GM12892 (cell line): ENCODE measurements at regions not wholly inside any gene's neighbourhood (a gene's known extent, or its start where the extent isn't known, plus 50 kb on each side); places are given as distances from the start of the nearest gene placed in this dataset.

ENCODE experiments used
- DNase-seq: peaks from one replicate; pipeline ENCODE4 v3.0.0; 2011; ENCODE audit not compliant: insufficient read length
- FAIRE-seq: peaks from 2 replicates; lab custom pipeline; 2011; peaks lifted over from hg19 to GRCh38; lab: Jason Lieb, UNC
- POLR2A ChIP-seq: IDR thresholded peaks from 2 replicates; pipeline ENCODE4 v1.6.1; 2011; ENCODE audit warnings: low read depth, low read length, control low read depth
- POLR2AphosphoS5 ChIP-seq: IDR thresholded peaks from 2 replicates; pipeline ENCODE4 v1.6.1; 2011; ENCODE audit warnings: low read depth, low read length, control low read depth
- TAF1 ChIP-seq: IDR thresholded peaks from 2 replicates; pipeline ENCODE4 v1.6.1; 2011; ENCODE audit warnings: low read depth, mild to moderate bottlenecking, control low read depth, low read length, borderline replicate concordance

DNA sequence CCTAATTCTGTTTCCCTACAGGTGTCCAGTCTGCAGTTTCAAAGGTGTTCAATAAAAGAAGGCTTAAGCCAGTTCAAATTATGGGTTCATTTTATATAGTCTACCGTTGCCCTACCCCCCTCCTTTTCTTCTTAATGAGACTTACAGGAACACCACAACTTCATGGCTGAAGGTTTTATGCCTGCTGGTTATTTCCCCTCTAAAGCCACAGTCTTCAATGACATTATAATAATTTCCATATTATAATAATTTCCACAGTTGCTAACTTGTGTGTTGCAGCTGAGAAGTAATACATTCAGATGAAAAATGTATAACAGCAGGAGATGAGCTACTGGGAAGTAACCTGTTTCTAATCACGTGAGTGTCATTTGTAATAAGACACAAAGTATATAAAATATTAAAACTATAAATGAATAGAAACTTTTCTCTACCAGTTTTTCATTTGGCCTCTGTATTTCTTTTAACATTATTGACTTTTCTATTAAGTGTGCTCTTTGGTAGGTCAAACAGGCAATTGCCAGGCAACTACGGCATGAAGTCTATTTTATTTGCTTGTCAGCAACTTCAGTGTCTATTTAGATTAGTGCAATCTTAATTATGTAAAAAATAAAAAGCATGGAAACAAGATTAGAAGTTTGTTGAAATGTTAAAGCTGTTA, 120.5 kb upstream of the HMHB1 start:
- no peak for FAIRE-seq

DNA sequence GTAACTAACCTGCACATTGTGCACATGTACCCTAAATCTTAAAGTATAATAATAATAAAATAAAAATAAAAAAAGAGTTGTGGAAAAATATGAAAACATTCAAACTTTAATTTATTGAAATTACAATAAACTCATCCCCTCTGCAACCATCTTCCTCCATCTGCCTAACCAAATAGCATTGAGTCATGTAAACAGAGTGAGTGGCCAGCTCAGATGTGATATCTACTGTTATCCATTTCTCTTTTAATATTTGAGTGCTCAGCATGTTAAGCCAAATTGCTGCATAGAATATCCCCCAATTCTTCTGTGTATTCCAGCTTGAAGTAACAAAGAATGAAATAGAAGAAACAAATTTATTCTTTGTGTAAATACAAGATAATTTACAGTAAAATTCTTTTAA, 124.4 kb upstream of the HMHB1 start:
- DNase-seq: no peak
- TF ChIP-seq POLR2A (no peak), TAF1 (no peak), POLR2AphosphoS5 (no peak)
- no peak for FAIRE-seq

More for the DNA sequence above, 120.5 kb upstream of the HMHB1 start:
- DNase-seq: no peak
- TF ChIP-seq POLR2A: no peak
- TF ChIP-seq POLR2AphosphoS5: no peak
- TF ChIP-seq TAF1: no peak

DNA sequence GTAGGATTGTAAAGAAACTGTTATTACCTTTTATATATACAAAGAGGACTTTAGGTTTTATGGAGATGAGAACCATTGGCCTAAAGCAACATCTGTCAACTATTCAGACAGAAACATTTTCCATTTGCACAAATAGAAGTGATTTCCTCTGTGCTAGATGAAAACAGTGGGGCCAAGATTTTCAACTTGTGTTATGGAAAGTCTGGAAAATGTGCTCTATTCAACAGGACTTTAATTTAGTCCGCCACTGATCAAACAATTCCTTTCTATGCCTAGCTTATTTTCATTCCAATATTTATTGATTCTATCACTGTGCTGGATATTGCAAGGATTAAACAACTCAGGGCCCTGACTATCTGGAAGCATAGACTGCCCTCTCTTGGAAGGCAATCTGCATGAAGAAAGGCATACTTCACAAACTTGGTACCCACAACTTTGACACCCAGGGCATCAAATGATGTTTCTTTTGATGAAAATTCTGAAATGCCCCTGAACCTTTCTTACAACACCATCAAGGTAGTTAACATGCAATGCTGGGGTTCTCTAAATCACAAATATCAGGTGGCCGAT, 126.6 kb upstream of the HMHB1 start:
- FAIRE-seq: no peak
- no peak for DNase-seq
- TF ChIP-seq POLR2A: no peak
- no peak for TF ChIP-seq TAF1
- TF ChIP-seq POLR2AphosphoS5: no peak

DNA sequence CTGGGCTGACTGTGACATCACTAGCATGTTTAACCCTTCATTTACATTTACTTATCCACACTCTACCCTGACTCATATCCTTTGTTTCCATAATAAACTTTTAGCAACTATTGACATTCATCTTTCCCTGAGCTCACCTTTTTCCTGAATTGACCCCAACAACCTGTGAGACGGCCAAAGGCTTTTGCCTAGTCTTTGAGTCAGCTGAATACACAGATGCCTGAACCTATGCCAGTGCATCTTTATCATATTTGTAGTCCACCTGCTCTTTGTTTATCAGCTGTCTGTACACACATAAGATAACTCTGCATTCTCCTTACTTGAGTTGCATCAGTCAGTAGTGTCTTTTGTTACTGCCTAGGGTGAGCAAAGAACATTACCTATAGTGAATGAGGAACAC, 128.5 kb upstream of the HMHB1 start:
- no peak for DNase-seq
- no peak for FAIRE-seq
- TF ChIP-seq POLR2AphosphoS5 (no peak), TAF1 (no peak), POLR2A (no peak)

DNA sequence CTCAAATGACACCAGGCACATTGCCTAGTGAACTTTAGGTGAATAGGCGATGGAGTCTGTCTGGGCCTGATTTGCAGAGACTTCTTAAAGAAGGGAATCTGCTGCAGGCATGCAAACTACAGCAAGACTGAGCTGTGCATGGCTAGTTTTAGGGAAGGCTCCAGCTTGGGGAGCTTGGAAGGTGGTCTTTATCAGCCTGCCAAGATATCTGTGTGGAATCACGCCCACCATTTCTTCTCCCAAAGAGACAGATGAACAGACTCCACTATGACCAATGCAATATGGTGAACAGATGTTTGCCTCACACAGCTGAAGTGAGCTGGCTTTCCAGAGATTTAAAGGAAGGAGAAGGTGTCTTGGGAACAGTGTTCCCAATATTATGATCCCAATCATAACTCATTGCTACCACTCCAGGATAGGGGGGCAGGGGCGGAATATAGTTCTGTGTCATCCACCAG, 129.0 kb upstream of the HMHB1 start:
- FAIRE-seq (no peak), DNase-seq (no peak)
- TF ChIP-seq TAF1 (no peak), POLR2AphosphoS5 (no peak), POLR2A (no peak)

DNA sequence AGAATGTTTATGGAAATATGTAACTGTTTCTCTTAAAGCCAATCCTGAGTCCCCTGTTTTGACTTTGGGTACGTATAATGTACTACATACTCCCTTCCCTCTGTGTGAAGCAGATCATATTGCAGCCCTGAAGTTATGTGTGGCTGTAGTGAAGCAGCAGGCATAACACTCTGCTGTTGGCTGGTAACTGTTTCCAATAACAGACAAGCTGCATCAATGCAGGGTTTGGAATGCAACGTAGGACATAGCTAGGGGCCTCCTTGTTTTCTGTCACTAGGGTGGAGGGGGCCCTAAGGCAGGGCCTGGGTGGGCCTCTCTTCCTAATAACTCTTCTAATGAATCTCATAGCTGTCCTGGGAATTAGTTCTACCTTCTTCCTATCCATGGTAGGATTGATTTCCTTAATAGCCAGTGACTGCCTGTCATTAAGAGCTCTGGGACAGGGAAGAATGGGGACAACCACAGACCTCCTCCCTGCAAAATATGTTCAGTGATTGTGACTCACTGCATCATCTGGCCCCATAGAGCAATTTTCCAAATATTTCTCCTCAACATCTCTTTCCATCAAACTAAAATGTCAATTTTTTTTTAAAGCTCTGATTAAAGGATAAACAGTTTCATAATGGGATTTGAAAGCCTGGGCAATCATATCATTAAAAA, 129.6 kb upstream of the HMHB1 start:
- DNase-seq: no peak
- FAIRE-seq: no peak
- TF ChIP-seq POLR2AphosphoS5 (no peak), POLR2A (no peak)

DNA sequence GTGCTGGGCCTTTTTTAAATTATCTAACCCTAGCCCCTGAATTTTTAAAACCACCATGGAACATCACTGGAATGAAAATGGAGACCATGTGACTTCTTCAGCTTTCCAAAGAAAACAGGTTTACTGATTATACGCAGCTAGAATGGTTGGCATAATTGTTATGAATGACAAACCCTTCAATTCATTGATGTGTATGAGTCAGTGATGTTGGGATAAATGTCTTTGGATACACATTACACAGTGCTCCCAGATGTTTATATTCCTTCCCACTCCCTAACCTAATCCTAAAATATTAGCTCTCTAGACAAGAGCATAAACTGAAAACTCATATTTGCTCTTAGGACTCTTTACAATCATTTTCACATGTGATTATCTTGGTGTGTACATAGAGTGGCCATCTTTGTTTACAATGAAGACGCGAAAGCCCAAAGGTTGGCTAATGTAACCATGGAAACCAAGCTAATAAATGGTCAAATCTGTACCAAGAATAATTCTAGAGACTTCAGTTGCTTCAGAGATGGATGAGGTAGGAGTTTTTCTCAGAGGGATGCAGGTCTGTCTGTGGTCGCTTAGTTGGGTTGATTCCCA, 131.2 kb upstream of the HMHB1 start:
- DNase-seq (no peak), FAIRE-seq (no peak)
- no peak for TF ChIP-seq POLR2AphosphoS5
- TF ChIP-seq POLR2A: no peak
- TF ChIP-seq TAF1: no peak

DNA sequence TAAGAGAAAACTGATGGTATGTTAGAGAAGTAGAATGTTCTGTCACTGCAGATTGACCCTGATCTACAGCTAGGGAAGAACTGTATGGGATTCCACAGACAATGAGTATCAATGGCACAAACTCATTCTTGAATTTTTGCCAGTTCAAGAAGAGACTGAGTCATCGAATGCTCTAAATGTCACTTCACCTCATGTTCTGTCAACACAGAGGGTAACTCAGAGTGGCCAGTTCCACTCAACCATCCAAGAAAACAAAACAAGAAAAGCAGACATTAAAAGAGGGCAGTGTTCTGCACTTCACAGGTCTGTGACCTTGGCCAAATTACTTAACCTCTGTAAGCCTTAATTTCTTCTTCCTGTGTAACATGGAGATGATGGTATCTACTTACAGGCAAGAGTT, 132.2 kb upstream of the HMHB1 start:
- FAIRE-seq: no peak
- DNase-seq: no peak
- TF ChIP-seq POLR2AphosphoS5 (no peak), TAF1 (no peak), POLR2A (no peak)

DNA sequence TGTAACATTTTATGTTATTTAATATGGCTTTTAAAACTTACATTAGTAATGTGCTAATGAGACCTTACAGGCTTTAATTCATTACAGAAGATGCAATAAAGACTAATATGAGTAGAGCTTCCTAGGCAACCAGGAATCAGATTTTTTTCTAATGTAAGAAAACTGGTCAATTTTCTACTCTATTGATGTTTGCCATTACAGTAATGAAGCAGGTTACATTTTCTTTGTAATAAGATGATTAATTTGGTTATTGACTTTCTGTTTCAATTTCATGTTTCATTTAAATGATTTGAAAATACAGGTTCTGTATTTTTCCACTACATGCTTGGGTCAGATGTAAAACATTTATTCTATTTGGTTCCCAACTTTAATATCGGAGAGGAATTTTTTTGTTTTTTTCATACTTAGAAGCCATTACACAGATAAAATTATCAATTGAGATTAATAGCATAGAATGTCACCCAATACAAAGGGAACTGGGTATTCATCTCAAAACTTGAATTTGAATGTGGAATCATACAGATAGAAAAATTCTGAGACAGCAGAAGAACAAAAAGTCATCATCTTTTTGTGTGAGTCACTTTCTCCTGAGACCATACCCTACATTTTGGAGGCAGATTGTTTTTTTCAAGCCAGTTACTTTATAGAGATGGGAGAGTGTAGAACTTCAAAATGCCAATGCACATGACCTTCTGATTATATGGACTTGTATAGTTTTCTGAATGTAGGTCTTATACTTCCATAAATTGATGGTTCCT, 133.6 kb upstream of the HMHB1 start:
- TF ChIP-seq POLR2AphosphoS5 (no peak), POLR2A (no peak), TAF1 (no peak)
- FAIRE-seq (no peak), DNase-seq (no peak)

DNA sequence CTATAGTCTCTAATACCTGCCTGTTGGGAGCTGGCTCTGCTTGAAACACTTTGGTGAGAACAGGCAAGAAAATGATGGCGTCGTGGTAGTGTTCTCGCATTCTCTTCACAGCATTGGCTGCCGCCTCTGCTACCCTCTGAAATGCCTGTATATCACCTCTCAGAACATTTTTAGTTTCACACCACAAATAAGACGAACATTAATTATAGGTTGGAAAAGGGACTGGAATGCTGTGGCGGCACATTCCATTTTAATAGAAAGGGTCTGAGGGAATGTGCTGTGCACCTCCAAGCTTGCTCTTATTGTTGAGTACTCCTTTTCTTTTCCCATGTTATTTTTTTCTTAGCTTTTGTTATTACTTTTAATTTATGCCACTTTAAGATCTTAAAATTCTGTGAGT, 134.6 kb upstream of the HMHB1 start:
- DNase-seq (no peak), FAIRE-seq (no peak)
- TF ChIP-seq POLR2A: no peak
- no peak for TF ChIP-seq TAF1
- no peak for TF ChIP-seq POLR2AphosphoS5

DNA sequence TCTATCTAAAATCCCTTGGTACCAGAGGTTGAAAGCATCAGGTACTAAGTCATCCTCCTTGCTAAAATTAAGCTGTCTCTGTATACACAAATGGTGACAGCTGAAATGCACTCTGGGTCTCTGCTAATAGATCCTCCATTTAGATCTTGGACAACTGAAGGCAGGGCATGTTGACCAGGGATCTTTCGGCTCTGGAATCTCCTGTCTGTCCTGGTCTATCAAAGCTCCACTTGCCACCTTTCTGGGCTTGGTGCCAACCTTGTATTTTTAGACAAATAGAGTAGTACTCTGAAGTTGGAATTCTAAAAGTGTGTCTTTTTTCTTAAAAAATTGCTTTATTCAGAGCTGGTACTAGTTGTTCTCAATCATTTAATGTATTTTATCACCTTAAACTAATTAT, 135.2 kb upstream of the HMHB1 start:
- DNase-seq (no peak), FAIRE-seq (no peak)
- no peak for TF ChIP-seq POLR2AphosphoS5
- TF ChIP-seq TAF1: no peak
- no peak for TF ChIP-seq POLR2A
